Tibial artery (tissue), 4 donors: ENCODE measurements at regions not wholly inside any gene's neighbourhood (a gene's known extent, or its start where the extent isn't known, plus 50 kb on each side); places are given as distances from the start of the nearest gene placed in this dataset.
A peak's percentile ranks its signal among the peaks of the same experiment; 100 is the strongest.

Experiments
- DNase-seq, 2 donors: peaks; one replicate each; pipeline ENCODE4 v3.0.0-alpha.2; 2019
- H3K27ac ChIP-seq, 2 donors: fragments of 200-600 bp; sonication (generic) in 1 of 2; 1 replicate in 1 of 2; 2 replicates in 1 of 2; pipeline ENCODE4 v1.5.1; 2018 to 2019; ENCODE audit warnings: mild to moderate bottlenecking in 1 of 2
- H3K27me3 ChIP-seq, 2 donors: fragments of 200-600 bp; sonication (generic) in 1 of 2; one replicate each; pipeline versions ENCODE4 v1.5.1 to v1.6.0; 2016 to 2019
- H3K36me3 ChIP-seq, 3 donors: fragments of 200-600 bp; sonication (generic) in 2 of 3; one replicate each; pipeline ENCODE4 v1.5.1; 2016 to 2019; ENCODE audit warnings: mild to moderate bottlenecking in 2 of 3
- H3K4me1 ChIP-seq, 4 donors: fragments of 200-600 bp; sonication (generic) in 2 of 4; 1 replicate in 3 of 4; 2 replicates in 1 of 4; pipeline ENCODE4 v1.5.1; 2016 to 2019
- H3K4me3 ChIP-seq, 2 donors: fragments of 200-600 bp; sonication (generic) in 1 of 2; 1 replicate in 1 of 2; 2 replicates in 1 of 2; pipeline ENCODE4 v1.5.1; 2018 to 2019; ENCODE audit warnings: mild to moderate bottlenecking in 2 of 2
- H3K9me3 ChIP-seq, 3 donors: fragments of 200-600 bp; sonication (generic) in 1 of 3; one replicate each; pipeline ENCODE4 v1.5.1; 2016 to 2019
- intact Hi-C: fragments of 100-400 bp; cut with DNase I; formaldehyde crosslinking; loops from one replicate; pipeline ENCODE4 v1.15.0; 2023; ENCODE audit warnings: low total_unique reads
- TF ChIP-seq, protein P1 (sequence below), 2 experiments: fragments of 200-600 bp in 1 of 2; fragments of 450-650 bp in 1 of 2; IDR thresholded peaks; one replicate each; pipeline ENCODE4 v1.5.1; 2017 to 2019; ENCODE audit warnings: antibody characterized with exemption in 2 of 2, mild to moderate bottlenecking in 1 of 2, moderate library complexity in 1 of 2

DNA sequence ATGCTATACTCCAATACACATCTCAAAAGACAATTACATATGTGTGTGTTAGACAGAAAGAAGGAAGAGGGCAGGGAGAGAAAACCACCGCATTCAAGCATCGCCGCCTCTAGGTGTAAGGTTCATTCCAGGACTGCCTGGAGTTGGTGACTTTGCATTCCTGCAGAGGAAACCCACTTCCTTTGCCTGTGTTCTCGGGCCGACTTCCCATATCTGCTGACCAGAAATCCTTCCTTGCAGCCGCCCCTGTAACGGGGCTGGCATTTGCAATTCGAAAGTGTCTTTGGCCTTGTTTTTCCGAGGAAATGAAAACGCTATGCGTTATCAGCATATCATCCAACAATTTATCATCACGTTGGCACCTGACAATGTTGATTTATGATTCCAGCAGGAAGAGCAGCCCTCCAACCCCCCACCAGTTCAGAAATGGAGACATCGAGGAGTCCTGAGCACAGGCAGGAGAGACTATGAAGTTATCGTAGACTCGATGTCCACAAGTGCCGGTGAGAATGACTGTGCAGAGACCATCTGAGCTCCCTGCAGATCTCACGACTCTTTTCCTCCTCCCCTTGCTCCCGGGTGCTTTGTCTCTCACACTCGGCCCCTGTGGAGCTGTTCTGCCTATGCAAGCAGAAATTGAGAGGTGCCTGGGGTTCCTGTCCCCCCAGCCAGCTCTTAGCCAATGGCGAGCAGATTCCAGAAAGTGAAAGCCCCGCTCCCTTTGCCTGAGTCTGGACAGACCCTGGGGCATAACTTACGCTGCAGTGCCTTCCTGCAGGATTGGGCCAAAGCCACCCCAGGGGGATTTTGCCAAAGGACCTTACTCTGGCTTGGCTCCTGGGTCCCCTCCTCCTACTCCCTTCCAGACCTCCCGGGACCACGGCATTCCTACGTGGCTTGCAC, 68.9 kb upstream of the FOXK1 start:
- H3K27ac ChIP-seq = peak overlapping the region; percentile 53 to 69
- H3K4me3 ChIP-seq = peak overlapping the region; percentile 46
- TF ChIP-seq, protein P1, sequence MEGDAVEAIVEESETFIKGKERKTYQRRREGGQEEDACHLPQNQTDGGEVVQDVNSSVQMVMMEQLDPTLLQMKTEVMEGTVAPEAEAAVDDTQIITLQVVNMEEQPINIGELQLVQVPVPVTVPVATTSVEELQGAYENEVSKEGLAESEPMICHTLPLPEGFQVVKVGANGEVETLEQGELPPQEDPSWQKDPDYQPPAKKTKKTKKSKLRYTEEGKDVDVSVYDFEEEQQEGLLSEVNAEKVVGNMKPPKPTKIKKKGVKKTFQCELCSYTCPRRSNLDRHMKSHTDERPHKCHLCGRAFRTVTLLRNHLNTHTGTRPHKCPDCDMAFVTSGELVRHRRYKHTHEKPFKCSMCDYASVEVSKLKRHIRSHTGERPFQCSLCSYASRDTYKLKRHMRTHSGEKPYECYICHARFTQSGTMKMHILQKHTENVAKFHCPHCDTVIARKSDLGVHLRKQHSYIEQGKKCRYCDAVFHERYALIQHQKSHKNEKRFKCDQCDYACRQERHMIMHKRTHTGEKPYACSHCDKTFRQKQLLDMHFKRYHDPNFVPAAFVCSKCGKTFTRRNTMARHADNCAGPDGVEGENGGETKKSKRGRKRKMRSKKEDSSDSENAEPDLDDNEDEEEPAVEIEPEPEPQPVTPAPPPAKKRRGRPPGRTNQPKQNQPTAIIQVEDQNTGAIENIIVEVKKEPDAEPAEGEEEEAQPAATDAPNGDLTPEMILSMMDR (IDR thresholded peaks at IDR 0.05) = no peak
- DNase-seq = peak in 1 of 2 donors; percentile 30
- intact Hi-C loops = no loop called here
- H3K36me3 ChIP-seq = no peaks in the 10 kb centered on the region
- peaks cover 0 to 19% (median 9%) of the 10 kb centered on the region in 4 donors for H3K4me1 ChIP-seq
- no peaks in the 10 kb centered on the region for H3K27me3 ChIP-seq
- no peaks in the 10 kb centered on the region for H3K9me3 ChIP-seq

DNA sequence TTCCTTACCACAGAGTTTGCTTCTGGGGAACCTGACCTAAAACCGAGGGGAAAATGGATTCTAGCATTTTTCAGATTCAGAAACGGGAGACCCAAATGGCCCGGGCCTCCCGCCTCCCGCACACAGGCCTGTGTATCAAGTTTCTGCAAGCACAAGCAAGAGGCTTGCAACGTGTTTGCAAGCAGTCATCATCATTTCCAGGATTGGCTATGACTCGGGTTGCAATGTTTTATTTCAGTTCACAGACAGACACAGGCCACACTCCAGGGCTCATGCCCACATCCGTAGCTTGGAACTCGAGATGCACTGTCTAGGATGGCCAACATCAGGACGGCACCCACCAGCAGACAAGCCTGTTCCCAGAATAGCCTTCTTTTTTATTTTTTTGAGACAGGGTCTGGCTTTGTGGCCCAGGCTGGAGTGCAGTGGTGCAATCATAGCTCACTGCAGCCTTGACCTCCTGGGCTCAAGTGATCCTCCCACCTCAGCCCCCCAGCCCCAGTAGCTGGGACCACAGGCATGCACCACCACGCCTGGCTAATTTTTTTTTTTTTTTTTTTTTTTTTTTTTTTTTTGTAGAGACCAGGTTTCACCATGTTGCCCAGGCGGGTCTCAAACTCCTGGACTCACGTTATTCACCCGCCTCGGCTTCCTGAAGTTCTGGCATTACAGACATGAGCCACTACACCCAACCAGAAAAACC, 68.1 kb upstream of the FOXK1 start:
- peak in 1 of 2 donors; percentile 24 for DNase-seq
- H3K36me3 ChIP-seq = no peaks in the 10 kb centered on the region
- H3K27me3 ChIP-seq = no peaks in the 10 kb centered on the region
- peaks cover 0 to 19% (median 9%) of the 10 kb centered on the region in 4 donors for H3K4me1 ChIP-seq
- intact Hi-C loops = no loop called here
- H3K4me3 ChIP-seq = peak overlapping the region; percentile 46
- H3K27ac ChIP-seq = peak overlapping the region; percentile 53 to 69
- TF ChIP-seq, protein P1 (IDR thresholded peaks at IDR 0.05) = no peak
- no peaks in the 10 kb centered on the region for H3K9me3 ChIP-seq

DNA sequence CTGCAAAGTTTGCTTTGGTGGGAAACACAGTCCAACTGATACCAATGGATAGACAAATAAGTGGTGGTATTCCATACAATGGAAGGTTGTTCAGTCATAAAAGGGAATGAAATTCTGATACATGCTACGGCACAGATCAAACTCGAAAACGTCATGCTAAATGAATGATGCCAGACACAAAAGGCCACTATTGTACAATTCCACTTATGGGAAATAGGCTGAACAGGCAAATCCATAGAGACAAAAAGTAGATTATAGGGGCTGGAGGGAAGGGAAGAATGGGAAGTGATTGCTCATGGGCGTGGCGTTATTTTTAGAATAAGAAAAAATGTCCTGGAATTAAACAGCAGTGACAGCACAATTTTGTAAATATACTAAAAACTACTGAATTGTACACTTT, 66.0 kb upstream of the FOXK1 start:
- Histone ChIP-seq H3K27ac (no peak overlapping the region), H3K9me3 (no peaks in the 10 kb centered on the region), H3K27me3 (no peaks in the 10 kb centered on the region), H3K4me1 (peaks cover 0 to 35% (median 17%) of the 10 kb centered on the region in 4 donors), H3K4me3 (no peak overlapping the region), H3K36me3 (no peaks in the 10 kb centered on the region)
- intact Hi-C loops = no loop called here
- TF ChIP-seq, protein P1 (IDR thresholded peaks at IDR 0.05) = no peak
- no peak for DNase-seq

DNA sequence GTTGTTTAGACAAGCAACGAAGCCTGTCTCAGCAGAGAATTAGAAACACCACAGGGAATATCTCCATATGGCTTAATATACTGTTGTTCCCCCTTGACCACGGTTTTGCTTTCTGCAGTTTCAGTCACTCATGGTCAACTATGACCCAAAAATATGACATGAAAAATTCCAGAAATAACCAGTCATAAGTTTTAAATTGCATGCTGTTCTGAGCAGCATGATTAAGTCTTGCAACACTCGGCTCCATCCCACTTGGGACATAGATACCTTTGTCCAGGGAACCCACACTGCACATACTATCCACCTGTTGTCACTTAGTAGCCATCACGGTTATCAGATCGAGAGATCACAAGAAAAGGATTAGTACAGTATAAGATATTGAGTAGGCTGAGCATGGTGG, 60.7 kb upstream of the FOXK1 start:
- H3K27ac ChIP-seq = no peak overlapping the region
- no peaks in the 10 kb centered on the region for H3K36me3 ChIP-seq
- no peak for DNase-seq
- TF ChIP-seq, protein P1 (IDR thresholded peaks at IDR 0.05) = no peak
- H3K4me1 ChIP-seq = peaks cover 0 to 24% (median 8%) of the 10 kb centered on the region in 4 donors
- H3K27me3 ChIP-seq = no peaks in the 10 kb centered on the region
- intact Hi-C loops = no loop called here
- H3K4me3 ChIP-seq = no peak overlapping the region
- no peaks in the 10 kb centered on the region for H3K9me3 ChIP-seq

DNA sequence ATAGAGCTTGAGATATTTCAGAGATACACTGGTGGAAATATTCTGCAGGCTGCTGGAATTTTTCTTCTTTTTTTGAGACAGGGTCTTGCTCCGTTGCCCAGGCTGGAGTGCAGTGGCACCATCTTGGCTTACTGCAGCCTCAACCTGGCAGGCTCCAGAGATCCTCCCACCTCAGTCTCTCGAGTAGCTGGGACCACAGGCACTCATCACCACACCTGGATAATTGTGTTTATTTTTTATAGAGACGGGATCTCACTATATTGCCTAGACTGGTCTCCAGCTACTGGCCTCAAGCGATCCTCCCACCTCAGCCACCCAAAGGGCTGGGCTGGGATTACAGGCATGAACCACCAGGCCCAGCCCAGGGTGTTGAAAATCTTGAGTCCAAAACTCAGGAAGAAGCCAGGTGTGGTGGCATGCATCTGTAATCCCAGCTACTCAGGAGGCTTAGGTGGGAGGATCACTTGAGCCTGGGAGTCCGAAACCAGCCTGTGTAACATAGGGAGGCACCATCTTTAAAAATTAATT, 55.7 kb upstream of the FOXK1 start:
- peaks cover 0 to 8% (median 1%) of the 10 kb centered on the region in 4 donors for H3K4me1 ChIP-seq
- H3K4me3 ChIP-seq = no peak overlapping the region
- H3K27me3 ChIP-seq = no peaks in the 10 kb centered on the region
- intact Hi-C loops = no loop called here
- TF ChIP-seq, protein P1 (IDR thresholded peaks at IDR 0.05) = no peak
- H3K9me3 ChIP-seq = no peaks in the 10 kb centered on the region
- DNase-seq = no peak
- no peak overlapping the region for H3K27ac ChIP-seq
- no peaks in the 10 kb centered on the region for H3K36me3 ChIP-seq
